ENCODE measurements at regions not wholly inside any gene's neighbourhood (a gene's known extent, or its start where the extent isn't known, plus 50 kb on each side); places are given as distances from the start of the nearest gene placed in this dataset.

DNA sequence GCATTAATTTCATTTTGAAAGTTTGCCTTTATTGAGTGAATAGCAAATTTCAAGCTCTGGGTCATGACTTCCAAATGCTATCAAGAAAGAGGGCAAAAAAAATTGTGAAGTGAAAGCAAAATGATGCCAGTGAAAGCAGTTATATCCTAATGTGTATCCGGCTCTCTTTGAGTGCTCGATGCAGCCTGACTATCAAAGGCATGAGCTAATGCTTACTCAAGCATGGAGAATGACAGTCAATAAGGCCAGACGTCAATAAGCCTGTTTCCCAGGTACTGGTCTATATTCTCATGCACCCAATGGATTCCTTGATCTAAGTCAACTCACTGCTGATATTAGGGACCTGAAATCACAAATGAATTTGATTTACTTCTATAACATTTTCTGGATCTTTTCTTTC, 435.5 kb downstream of the CAAP1 start:
- no peak for TF ChIP-seq CTCF (IDR thresholded peaks at IDR 0.05)
- no peak for TF ChIP-seq POLR2A (IDR thresholded peaks at IDR 0.05)
